ENCODE measurements at regions not wholly inside any gene's neighbourhood (a gene's known extent, or its start where the extent isn't known, plus 50 kb on each side); places are given as distances from the start of the nearest gene placed in this dataset.

- Histone ChIP-seq H3K36me3 (no peaks in the 10 kb centered on the region), H3K4me3 (no peak overlapping the region), H3K27ac (no peak overlapping the region), H3K27me3 (no peaks in the 10 kb centered on the region), H3K9me3 (no peaks in the 10 kb centered on the region), H3K4me1 (no peaks in the 10 kb centered on the region)
- intact Hi-C loops (cut with DNase I) = no loop called here
- TF ChIP-seq POLR2A (IDR thresholded peaks at IDR 0.05) (no peak), CTCF (IDR thresholded peaks at IDR 0.05) (no peak), EP300 (IDR thresholded peaks at IDR 0.05) (no peak), POLR2AphosphoS5 (IDR thresholded peaks at IDR 0.05) (no peak)
- peak; percentile 8 for DNase-seq
- 73 to 78% methylated on average over 5 of the region's 5 CpGs for WGBS, 2 donors
Observed at GRCh38 chr22:48078825-48079224, 1316.4 kb downstream of the TBC1D22A start.

GRCh38 chr22:48077699-48078098, 1315.2 kb downstream of the TBC1D22A start:
- DNase-seq = no peak
- Histone ChIP-seq H3K4me1 (no peaks in the 10 kb centered on the region), H3K36me3 (no peaks in the 10 kb centered on the region), H3K9me3 (no peaks in the 10 kb centered on the region), H3K27ac (no peak overlapping the region), H3K27me3 (no peaks in the 10 kb centered on the region), H3K4me3 (no peak overlapping the region)
- intact Hi-C loops (cut with DNase I) = no loop called here
- no peak for TF ChIP-seq POLR2AphosphoS5 (IDR thresholded peaks at IDR 0.05)
- no peak for TF ChIP-seq EP300 (IDR thresholded peaks at IDR 0.05)
- no peak for TF ChIP-seq POLR2A (IDR thresholded peaks at IDR 0.05)
- no peak for TF ChIP-seq CTCF (IDR thresholded peaks at IDR 0.05)
- WGBS, 2 donors = 35 to 77% methylated on average over 6 of the region's 6 CpGs

GRCh38 chr22:48076008-48076407, 1313.6 kb downstream of the TBC1D22A start:
- DNase-seq = peak; percentile 46
- 73 to 83% methylated on average over 10 of the region's 10 CpGs for WGBS, 2 donors
- H3K27me3 ChIP-seq = no peaks in the 10 kb centered on the region
- no peaks in the 10 kb centered on the region for H3K4me1 ChIP-seq
- H3K27ac ChIP-seq = no peak overlapping the region
- no peaks in the 10 kb centered on the region for H3K9me3 ChIP-seq
- H3K4me3 ChIP-seq = no peak overlapping the region
- intact Hi-C loops (cut with DNase I) = no loop called here
- TF ChIP-seq EP300 (IDR thresholded peaks at IDR 0.05) = no peak
- TF ChIP-seq POLR2A (IDR thresholded peaks at IDR 0.05) = no peak
- no peak for TF ChIP-seq CTCF (IDR thresholded peaks at IDR 0.05)
- TF ChIP-seq POLR2AphosphoS5 (IDR thresholded peaks at IDR 0.05) = no peak
- H3K36me3 ChIP-seq = no peaks in the 10 kb centered on the region

- peak; percentile 36 for DNase-seq
Observed at GRCh38 chr22:48075604-48076003, 1313.2 kb downstream of the TBC1D22A start.

More at GRCh38 chr22:48075604-48076003, 1313.2 kb downstream of the TBC1D22A start:
- Histone ChIP-seq H3K36me3 (no peaks in the 10 kb centered on the region), H3K27ac (no peak overlapping the region), H3K4me1 (no peaks in the 10 kb centered on the region), H3K27me3 (no peaks in the 10 kb centered on the region), H3K9me3 (no peaks in the 10 kb centered on the region), H3K4me3 (no peak overlapping the region)
- intact Hi-C loops (cut with DNase I) = no loop called here
- 93 to 95% methylated on average over 5 of the region's 5 CpGs for WGBS, 2 donors
- no peak for TF ChIP-seq POLR2AphosphoS5 (IDR thresholded peaks at IDR 0.05)
- TF ChIP-seq EP300 (IDR thresholded peaks at IDR 0.05) = no peak
- TF ChIP-seq CTCF (IDR thresholded peaks at IDR 0.05) = no peak
- no peak for TF ChIP-seq POLR2A (IDR thresholded peaks at IDR 0.05)
